OCI-M1 (cell line): ENCODE measurements at regions not wholly inside any gene's neighbourhood (a gene's known extent, or its start where the extent isn't known, plus 50 kb on each side); places are given as distances from the start of the nearest gene placed in this dataset.
A peak's percentile ranks its signal among the peaks of the same experiment; 100 is the strongest.
"Not testable (repeated sequence)": the region's sequence is repeated elsewhere in the genome, so short reads cannot be mapped to it uniquely, and the experiment has no call there.

Experiments
- DNase-seq: peaks from one replicate; lab custom pipeline; 2025; lab: John Stamatoyannopoulos, UW

DNA sequence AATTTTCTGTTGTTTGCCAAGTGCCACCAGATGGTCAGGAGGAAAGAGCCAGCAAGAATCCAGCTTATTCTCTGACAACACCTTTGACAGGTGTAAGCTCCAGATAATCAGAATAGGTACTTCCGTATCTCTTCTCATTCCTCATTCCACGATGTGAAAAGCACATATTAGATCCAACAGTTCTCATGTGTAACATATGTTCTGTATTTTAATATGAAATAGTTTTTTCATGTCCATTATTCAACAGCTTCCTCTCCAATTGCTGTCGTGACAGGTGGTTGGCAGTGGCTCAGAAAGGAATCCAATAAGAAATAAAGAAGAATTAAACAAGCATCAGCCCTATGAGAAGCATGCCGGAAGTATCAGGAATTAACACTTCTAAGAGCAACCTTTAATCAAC, 1624.7 kb downstream of the MRPL39 start:
- no peak for DNase-seq

DNA sequence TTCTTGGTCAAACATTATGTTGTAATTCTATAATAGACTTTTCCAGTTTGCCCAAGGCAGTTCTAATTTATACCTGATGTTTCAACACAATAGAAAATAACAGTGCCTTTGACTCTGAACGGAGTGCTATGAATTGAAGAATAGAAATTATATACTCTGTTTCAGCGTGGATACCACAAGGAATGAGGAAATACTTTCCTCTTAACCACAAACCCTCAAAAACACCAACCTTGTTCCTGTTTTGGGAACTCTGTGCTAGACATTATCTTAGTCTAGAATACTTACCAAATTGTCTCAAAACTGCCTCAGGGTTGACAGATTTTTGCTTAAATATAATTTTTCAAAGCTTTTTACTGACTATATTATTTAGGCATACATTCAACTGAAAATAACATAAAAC, 1629.3 kb downstream of the MRPL39 start:
- DNase-seq: peak; percentile 86

DNA sequence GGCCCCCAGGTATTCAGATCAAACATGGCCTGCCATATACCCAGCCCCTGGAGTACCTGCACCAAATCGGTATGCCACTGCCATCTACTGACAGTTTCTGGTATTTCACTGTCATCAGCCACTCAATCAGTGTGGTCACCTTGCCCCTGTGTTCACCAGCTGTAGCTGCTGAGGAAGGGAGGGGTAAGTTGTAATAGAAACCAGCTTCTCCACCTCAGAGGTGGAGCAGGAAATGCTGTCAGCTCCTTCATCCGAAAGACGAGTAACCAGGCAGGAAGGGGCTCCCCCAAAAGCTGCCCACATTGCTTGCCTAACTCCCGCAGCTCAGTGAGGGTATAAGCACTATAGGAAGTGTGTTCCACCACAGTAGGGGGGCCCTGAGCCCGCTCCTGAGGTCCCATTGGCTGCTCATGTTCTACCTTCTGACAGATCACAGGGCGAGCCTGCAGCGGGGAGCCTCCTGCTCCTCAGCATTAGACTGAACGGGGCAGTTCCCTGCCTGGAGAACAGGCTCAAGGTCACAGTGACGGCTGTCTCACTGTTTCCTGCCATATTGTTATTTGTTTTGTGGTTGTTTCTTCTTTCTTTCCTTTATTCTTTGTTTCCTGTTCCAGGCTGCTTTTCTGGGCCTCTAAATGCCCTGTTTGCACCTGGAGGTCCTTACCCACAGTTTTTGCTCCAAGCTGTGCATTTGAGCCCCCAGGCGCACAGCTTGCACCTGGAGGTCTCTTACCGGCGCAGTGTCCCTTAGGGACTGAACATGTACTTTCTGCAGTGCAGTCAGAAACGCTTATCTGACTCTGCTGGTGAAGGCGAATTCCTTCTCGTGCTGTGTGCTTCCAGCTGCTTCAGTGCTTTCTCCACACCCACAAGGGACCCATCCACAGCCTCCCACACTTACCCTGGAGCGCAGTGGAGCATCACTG, 1638.3 kb downstream of the MRPL39 start:
- peak; percentile 86 for DNase-seq

DNA sequence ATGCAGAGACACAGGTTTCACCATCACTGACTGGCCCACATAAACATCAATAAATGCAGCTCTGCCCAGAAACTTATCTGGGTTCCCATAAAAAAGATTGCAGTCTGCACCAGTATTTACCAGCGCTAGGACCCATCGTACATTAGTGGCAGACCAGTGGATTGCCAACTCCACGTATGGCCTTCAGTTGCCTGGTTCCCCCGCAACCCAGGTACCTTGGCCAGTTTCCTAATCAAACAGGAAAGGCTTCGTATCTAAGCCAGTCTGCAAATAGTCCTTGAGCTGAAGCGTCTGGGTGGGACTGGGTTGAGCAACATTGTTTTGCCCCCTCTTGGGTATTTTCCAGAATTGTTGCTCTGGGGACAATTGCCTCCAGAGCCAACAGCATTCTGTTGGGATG, 1639.3 kb downstream of the MRPL39 start:
- no peak for DNase-seq

DNA sequence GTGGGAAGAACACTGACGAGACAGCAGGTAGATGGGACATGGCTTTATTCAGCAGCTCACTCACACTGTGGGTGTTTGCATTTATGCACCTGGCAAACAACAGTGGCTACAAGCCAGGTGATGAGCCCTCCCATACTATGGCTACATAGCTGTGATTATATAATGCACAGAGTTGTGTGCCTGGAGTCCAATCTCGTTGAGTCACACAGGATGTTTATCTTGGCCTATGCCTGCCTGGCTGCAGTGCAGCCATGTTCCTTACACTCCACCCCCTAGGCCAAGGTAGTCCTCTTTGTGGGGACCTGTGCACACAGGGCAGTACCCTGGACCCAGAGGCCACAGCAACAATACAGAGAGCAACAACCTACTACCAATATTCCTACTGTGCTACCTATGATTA, 1643.8 kb downstream of the MRPL39 start:
- no peak for DNase-seq

GRCh38 chr21:23960769-23961168, 1646.5 kb downstream of the MRPL39 start:
- no peak for DNase-seq

DNA sequence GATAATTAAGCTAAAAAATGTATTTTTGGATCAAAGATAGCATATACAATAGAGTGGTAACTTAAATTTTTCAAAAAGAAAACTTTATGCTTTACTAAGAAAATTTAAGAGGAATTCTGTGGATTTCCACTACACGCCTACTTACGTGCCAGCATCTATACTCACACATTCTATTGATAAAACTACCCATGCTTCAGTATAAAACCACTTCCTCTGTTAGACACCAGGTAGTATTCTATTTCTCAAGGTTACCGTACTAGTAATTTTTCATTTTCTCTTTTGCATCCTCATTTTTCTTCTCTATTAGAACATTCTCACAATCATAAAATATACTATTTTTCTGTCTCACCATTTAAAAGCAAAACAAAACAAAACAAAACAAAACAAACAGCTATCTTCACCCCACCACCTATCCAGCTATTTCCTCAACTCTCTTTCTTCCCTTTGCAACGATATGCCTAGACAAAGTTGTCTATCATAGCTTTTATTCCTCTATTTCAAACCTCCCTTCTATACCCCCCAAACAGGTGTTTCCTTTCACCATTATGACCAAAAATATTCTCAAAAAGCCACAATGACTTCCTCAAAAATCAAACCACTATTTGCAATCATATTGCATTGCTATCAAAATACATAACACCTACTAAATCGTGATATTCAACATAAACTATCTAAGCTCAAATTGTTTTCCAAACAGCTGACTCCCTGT, 1652.0 kb downstream of the MRPL39 start:
- no peak for DNase-seq

DNA sequence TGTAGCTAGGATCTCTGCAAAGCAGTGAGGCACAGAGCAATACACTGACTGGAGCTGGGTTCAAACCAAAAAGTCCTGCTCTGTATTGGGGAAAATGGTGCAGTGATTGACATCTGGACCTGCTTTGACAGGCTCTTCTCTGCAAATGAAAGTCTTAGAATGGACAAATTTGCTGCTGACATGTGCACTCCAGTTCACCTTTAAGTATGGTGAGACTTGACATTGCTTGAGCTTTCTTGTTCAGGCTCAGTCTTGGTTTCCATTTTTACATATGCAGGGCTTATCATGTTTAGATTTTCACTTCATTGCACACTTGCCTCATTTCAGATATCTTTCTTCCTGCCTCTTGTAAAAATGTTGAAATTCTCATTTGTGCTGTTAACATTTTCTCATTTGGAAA, 1655.0 kb downstream of the MRPL39 start:
- DNase-seq: no peak

DNA sequence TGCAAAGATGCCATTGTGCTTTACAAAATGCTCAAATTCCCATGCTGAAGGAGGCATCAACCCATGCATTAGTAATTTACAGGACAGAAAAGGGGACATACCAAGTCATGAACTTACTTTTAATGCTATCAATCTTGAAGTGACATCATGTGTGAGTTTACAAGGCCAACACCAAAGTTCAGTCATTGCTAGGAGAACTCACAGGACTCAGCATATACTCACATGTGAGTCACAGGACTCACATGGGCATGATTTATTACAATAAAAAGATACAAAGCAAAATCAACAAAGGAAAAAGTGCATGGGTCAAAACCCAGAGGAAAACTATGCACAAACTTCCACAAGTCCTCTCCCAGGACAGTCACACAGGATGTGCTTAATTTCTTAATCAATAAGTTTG, 1656.0 kb downstream of the MRPL39 start:
- DNase-seq: no peak

- no peak for DNase-seq
These were observed 1656.9 kb downstream of the MRPL39 start for GRCh38 chr21:23950344-23950743.

DNA sequence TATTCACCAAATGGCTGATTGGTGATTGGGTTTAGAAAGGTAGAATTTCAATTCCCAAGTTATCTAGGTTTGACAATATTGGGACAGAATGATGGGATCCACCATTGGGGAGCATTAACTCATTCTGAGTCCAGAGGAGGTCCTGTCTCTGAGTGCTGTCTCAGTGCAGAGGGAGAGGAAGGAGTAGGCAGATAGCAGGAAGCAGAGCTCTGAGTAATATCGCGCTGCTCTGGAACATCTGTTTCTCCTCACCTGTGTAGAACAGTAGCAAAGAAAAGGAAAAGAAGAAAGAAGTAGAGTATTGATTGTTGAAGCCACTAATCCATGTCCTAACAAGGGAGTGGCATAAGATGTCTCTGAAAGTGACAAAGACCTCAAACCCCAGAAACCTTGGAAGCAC, 1657.8 kb downstream of the MRPL39 start:
- no peak for DNase-seq

DNA sequence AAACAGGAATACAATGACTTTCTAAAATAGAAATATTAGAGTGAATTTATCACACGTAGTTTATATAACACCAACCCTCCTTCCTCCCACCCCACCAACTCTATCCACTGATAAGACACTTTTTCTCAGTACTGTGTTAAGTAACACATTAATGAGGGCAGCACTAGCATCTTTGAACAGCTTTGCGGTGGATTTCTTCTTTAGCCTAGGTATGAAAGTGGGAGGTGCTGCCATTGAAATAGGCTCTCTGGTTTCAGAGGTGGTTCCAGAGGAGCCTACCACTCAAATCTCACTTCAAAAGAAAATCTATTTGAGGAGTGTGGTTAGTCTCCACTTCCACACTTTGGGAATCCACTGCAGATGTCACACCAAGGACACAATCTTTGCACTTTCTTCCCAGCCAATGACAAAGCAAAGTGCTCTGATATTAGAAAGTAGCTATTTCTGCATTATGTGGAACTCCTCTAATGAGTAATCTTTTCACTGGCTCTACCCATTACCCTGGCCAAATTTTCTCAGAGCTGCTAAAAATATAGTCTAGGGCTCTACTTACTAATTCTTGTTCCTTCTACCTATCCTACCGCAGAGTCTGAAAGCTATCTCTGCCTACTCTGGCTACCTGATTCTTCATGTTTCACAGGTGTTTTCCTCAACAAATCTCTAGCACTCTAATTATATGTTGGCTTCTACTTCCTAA, 1667.8 kb downstream of the MRPL39 start:
- DNase-seq: no peak

GRCh38 chr21:23936991-23937390, 1670.3 kb downstream of the MRPL39 start:
- no peak for DNase-seq

DNA sequence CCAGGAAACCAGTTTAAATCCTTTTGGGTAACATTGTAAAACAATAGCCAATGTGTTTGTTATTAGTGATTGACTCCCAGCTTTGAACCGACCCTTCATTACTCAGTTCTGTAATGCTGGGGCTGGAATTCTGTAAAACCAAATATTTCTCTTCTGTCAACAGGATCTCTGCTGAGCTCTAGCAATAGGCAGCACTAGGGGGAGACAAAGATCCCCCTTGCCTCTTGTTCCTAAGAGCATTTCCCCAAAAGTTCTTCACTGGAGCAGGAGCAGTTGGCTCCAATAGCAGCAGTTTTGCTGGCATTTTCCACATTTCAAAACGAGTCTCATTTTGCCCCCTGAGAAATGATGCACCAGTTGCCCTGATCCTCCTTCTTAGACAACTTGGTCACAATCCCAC, 1671.1 kb downstream of the MRPL39 start:
- DNase-seq: peak; percentile 63

- no peak for DNase-seq
These were observed 1676.7 kb downstream of the MRPL39 start for GRCh38 chr21:23930565-23930964.

- not testable (repeated sequence) for DNase-seq
These were observed 1680.9 kb downstream of the MRPL39 start for GRCh38 chr21:23926430-23926829.

- peak; percentile 91 for DNase-seq
These were observed 1685.4 kb downstream of the MRPL39 start for GRCh38 chr21:23921670-23922418.

DNA sequence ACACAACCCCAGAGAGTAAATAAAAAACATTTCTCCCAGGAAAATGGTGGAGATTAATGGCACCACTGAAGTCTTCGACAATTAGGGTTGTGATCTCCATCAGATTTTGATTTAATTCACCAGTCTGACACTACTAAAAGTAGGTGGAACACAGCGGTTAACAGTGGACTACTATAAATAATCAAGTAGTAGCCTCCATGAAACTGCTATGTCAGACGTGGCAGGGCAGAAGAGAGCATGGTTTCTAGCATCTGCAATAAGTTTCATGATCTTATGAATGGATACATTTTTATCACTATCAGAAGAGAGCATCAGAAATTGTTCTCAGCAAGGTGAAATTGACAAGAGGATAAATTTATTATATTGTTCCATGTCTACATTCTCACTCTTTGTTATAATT, 1706.6 kb downstream of the MRPL39 start:
- DNase-seq: no peak

DNA sequence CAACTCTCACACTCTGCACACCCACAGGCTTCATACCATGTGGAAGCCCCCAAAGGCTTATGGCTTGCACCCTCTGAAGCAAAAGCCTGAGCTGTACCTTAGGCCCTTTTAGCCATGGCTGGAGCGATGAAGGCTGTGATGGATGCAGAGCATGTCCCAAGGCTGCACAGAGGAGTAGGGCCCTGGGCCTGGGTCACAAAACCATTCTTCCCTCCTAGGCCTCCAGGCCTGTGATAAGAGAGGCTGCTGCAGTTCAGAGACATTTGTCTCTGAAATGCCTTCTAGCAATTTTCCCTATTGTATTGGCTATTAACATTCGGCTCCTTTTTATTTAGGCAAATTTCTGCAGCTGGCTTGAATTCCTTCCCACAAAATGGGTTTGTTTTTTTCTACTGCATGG, 1707.7 kb downstream of the MRPL39 start:
- DNase-seq: no peak

DNA sequence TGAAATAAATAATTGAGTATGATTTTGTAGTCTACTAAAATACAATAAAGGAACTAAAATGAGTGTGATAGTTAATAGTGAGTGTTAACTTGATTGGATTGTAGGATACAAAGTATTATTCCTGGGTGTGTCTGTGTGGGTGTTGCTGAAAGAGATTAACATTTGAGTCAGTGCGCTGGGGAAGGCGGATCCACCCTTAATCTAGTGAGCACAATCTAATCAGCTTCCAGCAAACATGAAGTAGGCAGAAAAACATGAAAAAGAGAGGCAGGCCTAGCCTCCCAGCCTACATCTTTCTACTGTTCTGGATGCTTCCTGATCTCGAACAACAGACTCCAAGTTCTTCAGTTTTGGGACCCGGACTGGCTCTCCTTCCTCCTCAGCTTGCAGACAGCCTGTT, 1716.6 kb downstream of the MRPL39 start:
- DNase-seq: peak; percentile 80

DNA sequence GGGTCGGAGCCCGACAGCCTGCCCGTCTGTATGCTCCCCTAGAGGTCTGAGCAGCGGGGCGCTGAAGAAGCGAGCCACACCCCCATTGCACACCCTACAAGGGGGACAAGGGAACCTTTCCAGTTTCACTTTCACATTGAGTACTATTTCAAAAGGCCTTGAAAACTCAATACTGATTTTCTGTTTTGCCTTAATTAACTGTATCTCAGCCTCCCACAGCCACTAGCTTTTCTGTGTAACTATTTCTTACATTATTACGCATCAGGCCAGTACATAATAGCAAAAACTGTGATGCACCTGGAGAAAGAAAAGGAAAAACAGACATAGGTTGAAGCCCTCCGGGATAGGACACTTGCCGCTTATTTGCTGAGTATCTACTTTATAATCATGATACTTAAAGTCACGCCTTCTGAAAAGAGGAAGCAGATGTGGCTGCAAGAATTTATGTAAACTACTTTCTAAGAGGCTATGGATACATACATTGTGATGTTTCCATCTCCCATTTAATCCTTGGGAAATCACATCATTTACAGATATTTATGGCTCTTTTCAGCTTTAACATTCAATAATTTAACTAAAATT, 1719.5 kb downstream of the MRPL39 start:
- DNase-seq: peak; percentile 91
